Liver (tissue), 8 donors: ENCODE measurements at regions not wholly inside any gene's neighbourhood (a gene's known extent, or its start where the extent isn't known, plus 50 kb on each side); places are given as distances from the start of the nearest gene placed in this dataset.

Experiments used
- DNase-seq: peaks from one replicate; pipeline ENCODE4 v3.0.0-alpha.2; 2017; ENCODE audit warnings: low spot score
- H3K27ac ChIP-seq, 2 donors: one replicate each; pipeline ENCODE4 v1.7.0; 2013; ENCODE audit warnings: inconsistent platforms in 2 of 2, low read length in 2 of 2, control low read depth in 1 of 2, low read depth in 1 of 2, mild to moderate bottlenecking in 1 of 2
- H3K27me3 ChIP-seq, 4 donors: one replicate each; pipeline versions ENCODE4 v1.6.1 to v1.7.0; 2013; ENCODE audit warnings: low read length in 3 of 4, inconsistent platforms in 1 of 4, mild to moderate bottlenecking in 1 of 4, moderate library complexity in 1 of 4; ENCODE audit not compliant: control insufficient read depth in 4 of 4, insufficient read depth in 4 of 4
- H3K36me3 ChIP-seq, 4 donors: one replicate each; pipeline versions ENCODE4 v1.6.1 to v1.7.0; 2013; ENCODE audit warnings: low read length in 3 of 4, mild to moderate bottlenecking in 3 of 4, low read depth in 1 of 4, moderate library complexity in 1 of 4; ENCODE audit not compliant: control insufficient read depth in 4 of 4, insufficient read depth in 3 of 4
- H3K4me1 ChIP-seq, 4 donors: one replicate each; pipeline versions ENCODE4 v1.6.1 to v1.7.0; 2013; ENCODE audit warnings: low read length in 3 of 4, mild to moderate bottlenecking in 3 of 4, moderate library complexity in 1 of 4; ENCODE audit not compliant: control insufficient read depth in 4 of 4, insufficient read depth in 4 of 4
- H3K4me3 ChIP-seq, 3 donors: one replicate each; pipeline versions ENCODE4 v1.6.1 to v1.7.0; 2013; ENCODE audit warnings: low read length in 3 of 3, control low read depth in 1 of 3, low read depth in 1 of 3, mild to moderate bottlenecking in 1 of 3
- H3K9ac ChIP-seq, 2 donors: one replicate each; pipeline ENCODE4 v1.7.0; 2013; ENCODE audit warnings: low read length in 2 of 2, mild to moderate bottlenecking in 2 of 2, moderate library complexity in 2 of 2, control low read depth in 1 of 2, low read depth in 1 of 2
- H3K9me3 ChIP-seq, 4 donors: one replicate each; pipeline versions ENCODE4 v1.6.1 to v1.7.0; 2013; ENCODE audit warnings: low read length in 3 of 4; ENCODE audit not compliant: control insufficient read depth in 4 of 4
- ATF3 ChIP-seq: IDR thresholded peaks from 2 replicates; pipeline ENCODE4 v1.6.1; 2016; ENCODE audit warnings: antibody characterized with exemption
- CTCF ChIP-seq: fragments of 150-350 bp; IDR thresholded peaks from 2 replicates; pipeline ENCODE4 v1.5.1; 2017; ENCODE audit warnings: improper control_type of control experiment, low read depth, low read length; ENCODE audit not compliant: missing input control
- EGR1 ChIP-seq, 2 donors: IDR thresholded peaks; 2 replicates each; pipeline ENCODE4 v1.6.1; 2016 to 2018; ENCODE audit warnings: antibody characterized with exemption in 2 of 2, low read depth in 2 of 2
- FOXA1 ChIP-seq: IDR thresholded peaks from 2 replicates; pipeline ENCODE4 v1.6.1; 2016; ENCODE audit warnings: antibody characterized with exemption
- FOXA2 ChIP-seq: IDR thresholded peaks from 2 replicates; pipeline ENCODE4 v1.6.1; 2016; ENCODE audit warnings: antibody characterized with exemption
- GABPA ChIP-seq, 2 donors: IDR thresholded peaks in 1 of 2; conservative IDR thresholded peaks in 1 of 2; 2 replicates each; pipeline ENCODE4 v1.6.1; 2016; ENCODE audit warnings: antibody characterized with exemption in 2 of 2, mild to moderate bottlenecking in 1 of 2, moderate library complexity in 1 of 2
- HNF4A ChIP-seq, 2 donors: conservative IDR thresholded peaks; 2 replicates each; pipeline ENCODE4 v1.6.1; 2016; ENCODE audit warnings: antibody characterized with exemption in 2 of 2, mild to moderate bottlenecking in 2 of 2
- JUND ChIP-seq, 2 donors: IDR thresholded peaks; 2 replicates each; pipeline ENCODE4 v1.6.1; 2016; ENCODE audit warnings: antibody characterized with exemption in 2 of 2
- MAX ChIP-seq: IDR thresholded peaks from 2 replicates; pipeline ENCODE4 v1.6.1; 2016; ENCODE audit warnings: antibody characterized with exemption
- NR2F2 ChIP-seq: IDR thresholded peaks from 2 replicates; pipeline ENCODE4 v1.6.1; 2016; ENCODE audit warnings: antibody characterized with exemption
- REST ChIP-seq: IDR thresholded peaks from 2 replicates; pipeline ENCODE4 v1.6.1; 2016; ENCODE audit warnings: antibody characterized with exemption, mild to moderate bottlenecking
- RXRA ChIP-seq, 2 donors: IDR thresholded peaks; 2 replicates each; pipeline ENCODE4 v1.6.1; 2017 to 2018; ENCODE audit warnings: antibody characterized with exemption in 2 of 2, mild to moderate bottlenecking in 1 of 2
- SP1 ChIP-seq: IDR thresholded peaks from 2 replicates; pipeline ENCODE4 v1.6.1; 2018; ENCODE audit warnings: antibody characterized with exemption, mild to moderate bottlenecking
- TAF1 ChIP-seq: conservative IDR thresholded peaks from 2 replicates; pipeline ENCODE4 v1.6.1; 2016; ENCODE audit warnings: antibody characterized with exemption, mild to moderate bottlenecking
- YY1 ChIP-seq: IDR thresholded peaks from 2 replicates; pipeline ENCODE4 v1.6.1; 2016; ENCODE audit warnings: antibody characterized with exemption, mild to moderate bottlenecking
- whole genome bisulfite sequencing: extraction: QIAGEN DNeasy Blood & Tissue Kit; methylation state at CpG from one replicate; pipeline ENCODE4 v1.1.7; 2013; 5-methylcytosine and 5-hydroxymethylcytosine counted together
- TF ChIP-seq, protein P1 (sequence below): IDR thresholded peaks from 2 replicates; pipeline ENCODE4 v1.6.1; 2016; ENCODE audit warnings: antibody characterized with exemption
- donor health status: healthy.
- donor health status: healthy.
- donor health status: healthy.
- donor health status: healthy.
- donor health status: healthy.

DNA sequence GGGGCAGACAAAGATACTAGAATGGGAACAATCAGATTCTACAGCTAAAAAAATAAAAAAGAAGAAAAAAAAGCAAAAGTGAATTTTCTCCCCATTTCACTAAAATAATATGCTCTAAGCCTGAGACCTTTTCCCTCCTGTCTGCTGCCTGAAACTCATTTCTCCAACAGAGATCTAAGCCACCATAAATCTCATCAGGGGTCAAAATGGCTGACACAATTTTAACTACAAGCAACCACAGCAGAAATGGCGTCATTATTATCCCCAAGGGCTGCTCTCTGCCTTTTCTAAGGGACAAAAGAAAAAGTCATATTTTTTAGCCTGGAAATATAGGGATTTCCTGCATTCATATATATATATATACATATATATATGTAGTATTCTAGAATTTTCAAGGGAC is 183.7 kb upstream of the CAMK1G start:
- Histone ChIP-seq H3K4me3 (no peak overlapping the region), H3K9me3 (no peaks in the 10 kb centered on the region), H3K9ac (no peak overlapping the region), H3K4me1 (peaks cover 0 to 3% (median 0%) of the 10 kb centered on the region in 4 donors), H3K36me3 (no peaks in the 10 kb centered on the region), H3K27me3 (peaks cover 0 to 3% (median 0%) of the 10 kb centered on the region in 4 donors), H3K27ac (no peak overlapping the region)
- WGBS = 79% methylated on average over 1 of the region's 1 CpG
- DNase-seq = no peak
- TF ChIP-seq CTCF = no peak
- TF ChIP-seq NR2F2 = no peak
- no peak for TF ChIP-seq JUND (IDR thresholded peaks at IDR 0.05)
- no peak for TF ChIP-seq FOXA1
- TF ChIP-seq SP1 = no peak
- no peak for TF ChIP-seq EGR1 (IDR thresholded peaks at IDR 0.05; ENCODE audit: low read depth in 2 of 2)
- TF ChIP-seq RXRA (IDR thresholded peaks at IDR 0.05) = no peak
- TF ChIP-seq YY1 = no peak
- TF ChIP-seq GABPA (IDR thresholded peaks at IDR 0.05 in 1 of 2, conservative IDR thresholded peaks at IDR 0.05 in 1 of 2) = no peak
- TF ChIP-seq, protein P1, sequence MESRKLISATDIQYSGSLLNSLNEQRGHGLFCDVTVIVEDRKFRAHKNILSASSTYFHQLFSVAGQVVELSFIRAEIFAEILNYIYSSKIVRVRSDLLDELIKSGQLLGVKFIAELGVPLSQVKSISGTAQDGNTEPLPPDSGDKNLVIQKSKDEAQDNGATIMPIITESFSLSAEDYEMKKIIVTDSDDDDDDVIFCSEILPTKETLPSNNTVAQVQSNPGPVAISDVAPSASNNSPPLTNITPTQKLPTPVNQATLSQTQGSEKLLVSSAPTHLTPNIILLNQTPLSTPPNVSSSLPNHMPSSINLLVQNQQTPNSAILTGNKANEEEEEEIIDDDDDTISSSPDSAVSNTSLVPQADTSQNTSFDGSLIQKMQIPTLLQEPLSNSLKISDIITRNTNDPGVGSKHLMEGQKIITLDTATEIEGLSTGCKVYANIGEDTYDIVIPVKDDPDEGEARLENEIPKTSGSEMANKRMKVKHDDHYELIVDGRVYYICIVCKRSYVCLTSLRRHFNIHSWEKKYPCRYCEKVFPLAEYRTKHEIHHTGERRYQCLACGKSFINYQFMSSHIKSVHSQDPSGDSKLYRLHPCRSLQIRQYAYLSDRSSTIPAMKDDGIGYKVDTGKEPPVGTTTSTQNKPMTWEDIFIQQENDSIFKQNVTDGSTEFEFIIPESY = no peak
- no peak for TF ChIP-seq TAF1
- no peak for TF ChIP-seq ATF3
- no peak for TF ChIP-seq REST
- no peak for TF ChIP-seq FOXA2
- no peak for TF ChIP-seq HNF4A (conservative IDR thresholded peaks at IDR 0.05)
- TF ChIP-seq MAX = no peak
